HG03064 (cell line): ENCODE measurements at regions not wholly inside any gene's neighbourhood (a gene's known extent, or its start where the extent isn't known, plus 50 kb on each side); places are given as distances from the start of the nearest gene placed in this dataset.
"Not testable (repeated sequence)": the region's sequence is repeated elsewhere in the genome, so short reads cannot be mapped to it uniquely, and the experiment has no call there.

Experiments
- ATAC-seq: cut with Tn5 transposase; IDR thresholded peaks from one replicate; pipeline ENCODE4 v1.9.1; 2021; ENCODE audit warnings: low read depth; ENCODE audit not compliant: unreplicated experiment

- not testable (repeated sequence) for ATAC-seq
These were observed 50.1 kb upstream of the SOX14 start for GRCh38 chr3:137713965-137714364.
